ENCODE measurements at regions not wholly inside any gene's neighbourhood (a gene's known extent, or its start where the extent isn't known, plus 50 kb on each side); places are given as distances from the start of the nearest gene placed in this dataset.

- no peak overlapping the region for H4K8ac ChIP-seq (ENCODE audit: low read depth, low read length)
- no peak overlapping the region for H4K91ac ChIP-seq (ENCODE audit: low read depth, low read length)
- no CpG with 5 or more reads among the region's 7 CpGs for WGBS (ENCODE audit: extremely low coverage, insufficient coverage, insufficient read length)
- H3K27ac ChIP-seq (ENCODE audit: low read depth, low read length): no peak overlapping the region
- H3K36me3 ChIP-seq (ENCODE audit: control insufficient read depth in 1 of 2, insufficient read depth in 2 of 2, low read length in 2 of 2): no peaks in the 10 kb centered on the region
- no peak for DNase-seq
- no peak overlapping the region for H2AFZ ChIP-seq (ENCODE audit: insufficient read depth, low read length, poor library complexity)
- no peak overlapping the region for H3K18ac ChIP-seq (ENCODE audit: low read length)
- H3K4ac ChIP-seq (ENCODE audit: low read depth, low read length): no peak overlapping the region
- H4K12ac ChIP-seq (ENCODE audit: low read depth, low read length): no peak overlapping the region
- H3K14ac ChIP-seq (ENCODE audit: low read length): no peak overlapping the region
- no peak overlapping the region for H3K4me3 ChIP-seq (ENCODE audit: low read depth, low read length)
- H3K4me1 ChIP-seq (ENCODE audit: control insufficient read depth in 1 of 2, insufficient read depth in 2 of 2, low read length in 2 of 2): no peaks in the 10 kb centered on the region
- H2BK5ac ChIP-seq (ENCODE audit: low read depth, low read length, poor library complexity): no peak overlapping the region
- H3K27me3 ChIP-seq (ENCODE audit: insufficient read depth, low read length): no peaks in the 10 kb centered on the region
- H2AK5ac ChIP-seq (ENCODE audit: low read length): no peak overlapping the region
- no peak overlapping the region for H2BK12ac ChIP-seq (ENCODE audit: low read length)
- H3K23ac ChIP-seq (ENCODE audit: low read length): no peak overlapping the region
- H2BK120ac ChIP-seq (ENCODE audit: insufficient read depth, low read length, poor library complexity): no peak overlapping the region
- H3K79me2 ChIP-seq (ENCODE audit: control insufficient read depth, insufficient read depth, low read length, poor library complexity): no peaks in the 10 kb centered on the region
- peaks cover 5% of the 10 kb centered on the region for H3K9me3 ChIP-seq (ENCODE audit: insufficient read depth, low read depth, low read length)
- H3K4me2 ChIP-seq (ENCODE audit: low read length): no peak overlapping the region
- no peaks in the 10 kb centered on the region for H3K79me1 ChIP-seq (ENCODE audit: low read length)
- H3K9ac ChIP-seq (ENCODE audit: low read length): no peak overlapping the region
Measured at GRCh38 chr2:216994353-216994854, 134.5 kb upstream of the TNP1 start.

- Histone ChIP-seq H3K23ac (ENCODE audit: low read length) (no peak overlapping the region), H3K27me3 (ENCODE audit: insufficient read depth, low read length) (no peaks in the 10 kb centered on the region), H3K27ac (ENCODE audit: low read depth, low read length) (no peak overlapping the region), H3K9me3 (ENCODE audit: insufficient read depth, low read depth, low read length) (peaks cover 5% of the 10 kb centered on the region), H3K9ac (ENCODE audit: low read length) (no peak overlapping the region), H4K12ac (ENCODE audit: low read depth, low read length) (no peak overlapping the region), H2BK5ac (ENCODE audit: low read depth, low read length, poor library complexity) (no peak overlapping the region), H2AK5ac (ENCODE audit: low read length) (no peak overlapping the region), H3K4me1 (ENCODE audit: control insufficient read depth in 1 of 2, insufficient read depth in 2 of 2, low read length in 2 of 2) (no peaks in the 10 kb centered on the region), H3K4me3 (ENCODE audit: low read depth, low read length) (no peak overlapping the region), H4K8ac (ENCODE audit: low read depth, low read length) (no peak overlapping the region), H3K14ac (ENCODE audit: low read length) (no peak overlapping the region), H3K36me3 (ENCODE audit: control insufficient read depth in 1 of 2, insufficient read depth in 2 of 2, low read length in 2 of 2) (no peaks in the 10 kb centered on the region), H3K4me2 (ENCODE audit: low read length) (no peak overlapping the region), H2BK120ac (ENCODE audit: insufficient read depth, low read length, poor library complexity) (no peak overlapping the region), H4K91ac (ENCODE audit: low read depth, low read length) (no peak overlapping the region), H2AFZ (ENCODE audit: insufficient read depth, low read length, poor library complexity) (no peak overlapping the region), H3K79me2 (ENCODE audit: control insufficient read depth, insufficient read depth, low read length, poor library complexity) (no peaks in the 10 kb centered on the region), H2BK12ac (ENCODE audit: low read length) (no peak overlapping the region), H3K18ac (ENCODE audit: low read length) (no peak overlapping the region), H3K79me1 (ENCODE audit: low read length) (no peaks in the 10 kb centered on the region), H3K4ac (ENCODE audit: low read depth, low read length) (no peak overlapping the region)
- no peak for DNase-seq
- WGBS (ENCODE audit: extremely low coverage, insufficient coverage, insufficient read length): no CpG with 5 or more reads among the region's 3 CpGs
Measured at GRCh38 chr2:216992056-216992675, 132.3 kb upstream of the TNP1 start.

DNA sequence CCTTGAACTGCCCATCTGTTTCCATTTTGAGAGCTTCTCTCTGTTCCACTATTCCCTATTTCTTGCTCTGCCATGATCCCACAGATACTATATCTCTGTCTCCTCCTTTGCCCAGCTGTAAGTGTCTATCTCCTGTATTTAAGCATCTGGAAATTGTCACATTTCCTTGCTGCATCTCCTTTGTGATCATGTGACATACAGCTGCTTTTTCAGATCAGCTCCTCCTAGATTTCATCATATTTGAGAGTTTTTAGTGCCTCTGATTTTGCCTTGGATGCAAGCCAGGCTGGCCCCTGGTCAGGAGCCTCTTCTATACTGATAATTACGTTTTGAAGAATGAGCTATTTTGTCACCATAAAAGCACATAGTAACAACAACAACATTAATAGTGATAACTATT lies 131.7 kb upstream of the TNP1 start:
- no CpG with 5 or more reads among the region's 1 CpG for WGBS (ENCODE audit: extremely low coverage, insufficient coverage, insufficient read length)
- H3K79me1 ChIP-seq (ENCODE audit: low read length): no peaks in the 10 kb centered on the region
- no peak overlapping the region for H3K4me3 ChIP-seq (ENCODE audit: low read depth, low read length)
- H4K12ac ChIP-seq (ENCODE audit: low read depth, low read length): no peak overlapping the region
- no peak overlapping the region for H3K18ac ChIP-seq (ENCODE audit: low read length)
- H3K23ac ChIP-seq (ENCODE audit: low read length): no peak overlapping the region
- H3K27me3 ChIP-seq (ENCODE audit: insufficient read depth, low read length): no peaks in the 10 kb centered on the region
- no peak overlapping the region for H3K27ac ChIP-seq (ENCODE audit: low read depth, low read length)
- H4K8ac ChIP-seq (ENCODE audit: low read depth, low read length): no peak overlapping the region
- H3K4ac ChIP-seq (ENCODE audit: low read depth, low read length): no peak overlapping the region
- H4K91ac ChIP-seq (ENCODE audit: low read depth, low read length): no peak overlapping the region
- H2BK120ac ChIP-seq (ENCODE audit: insufficient read depth, low read length, poor library complexity): no peak overlapping the region
- no peaks in the 10 kb centered on the region for H3K36me3 ChIP-seq (ENCODE audit: control insufficient read depth in 1 of 2, insufficient read depth in 2 of 2, low read length in 2 of 2)
- no peak overlapping the region for H3K4me2 ChIP-seq (ENCODE audit: low read length)
- H2BK5ac ChIP-seq (ENCODE audit: low read depth, low read length, poor library complexity): no peak overlapping the region
- H3K79me2 ChIP-seq (ENCODE audit: control insufficient read depth, insufficient read depth, low read length, poor library complexity): no peaks in the 10 kb centered on the region
- no peak overlapping the region for H2AFZ ChIP-seq (ENCODE audit: insufficient read depth, low read length, poor library complexity)
- H3K9ac ChIP-seq (ENCODE audit: low read length): no peak overlapping the region
- H2AK5ac ChIP-seq (ENCODE audit: low read length): no peak overlapping the region
- DNase-seq: no peak
- peaks cover 5% of the 10 kb centered on the region for H3K9me3 ChIP-seq (ENCODE audit: insufficient read depth, low read depth, low read length)
- H3K4me1 ChIP-seq (ENCODE audit: control insufficient read depth in 1 of 2, insufficient read depth in 2 of 2, low read length in 2 of 2): no peaks in the 10 kb centered on the region
- H3K14ac ChIP-seq (ENCODE audit: low read length): no peak overlapping the region
- no peak overlapping the region for H2BK12ac ChIP-seq (ENCODE audit: low read length)

DNA sequence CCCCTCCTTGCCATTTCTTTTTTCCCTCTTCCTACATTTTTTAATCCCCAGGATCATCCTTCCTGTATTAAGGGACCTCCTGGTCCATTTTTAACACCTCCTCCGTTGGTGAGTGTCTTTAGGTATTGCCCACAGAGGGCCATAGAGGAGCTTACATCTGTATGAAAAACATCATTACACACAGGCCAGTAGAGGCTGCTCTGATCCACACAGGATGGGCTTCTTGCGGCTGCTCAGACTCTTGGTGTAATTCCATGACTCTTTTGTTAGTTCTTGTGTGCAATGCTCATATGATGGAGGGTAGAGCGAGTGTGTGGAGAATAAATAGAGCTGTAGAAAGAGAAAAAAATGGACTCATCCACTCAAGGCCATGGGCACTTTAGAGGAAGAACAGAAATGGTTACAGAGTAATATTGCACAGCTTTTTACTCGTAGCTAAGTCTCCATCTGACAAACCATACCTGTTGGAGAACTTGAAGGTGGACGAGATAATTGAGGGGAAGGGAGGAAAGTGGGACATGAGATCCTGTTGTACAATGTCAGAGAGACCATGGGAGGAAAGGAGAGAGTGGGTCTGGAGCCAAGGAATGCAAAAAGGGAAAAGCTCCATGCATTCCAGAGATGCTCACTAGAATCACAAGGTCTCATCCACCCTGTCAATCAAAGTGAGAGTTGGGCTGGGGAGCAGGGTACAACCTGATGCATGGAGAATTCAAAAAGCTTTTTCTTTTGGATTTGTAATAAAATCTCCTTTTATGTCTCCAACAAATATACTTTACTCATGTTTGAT lies 129.7 kb upstream of the TNP1 start:
- H2BK12ac ChIP-seq (ENCODE audit: low read length): no peak overlapping the region
- H2AFZ ChIP-seq (ENCODE audit: insufficient read depth, low read length, poor library complexity): no peak overlapping the region
- H3K36me3 ChIP-seq (ENCODE audit: control insufficient read depth in 1 of 2, insufficient read depth in 2 of 2, low read length in 2 of 2): no peaks in the 10 kb centered on the region
- peaks cover 5% of the 10 kb centered on the region for H3K9me3 ChIP-seq (ENCODE audit: insufficient read depth, low read depth, low read length)
- no peak overlapping the region for H4K91ac ChIP-seq (ENCODE audit: low read depth, low read length)
- WGBS (ENCODE audit: extremely low coverage, insufficient coverage, insufficient read length): no CpG with 5 or more reads among the region's 5 CpGs
- H3K4me3 ChIP-seq (ENCODE audit: low read depth, low read length): no peak overlapping the region
- H3K4ac ChIP-seq (ENCODE audit: low read depth, low read length): no peak overlapping the region
- H2AK5ac ChIP-seq (ENCODE audit: low read length): no peak overlapping the region
- no peak overlapping the region for H2BK120ac ChIP-seq (ENCODE audit: insufficient read depth, low read length, poor library complexity)
- no peaks in the 10 kb centered on the region for H3K79me2 ChIP-seq (ENCODE audit: control insufficient read depth, insufficient read depth, low read length, poor library complexity)
- H2BK5ac ChIP-seq (ENCODE audit: low read depth, low read length, poor library complexity): no peak overlapping the region
- H3K9ac ChIP-seq (ENCODE audit: low read length): no peak overlapping the region
- H3K27ac ChIP-seq (ENCODE audit: low read depth, low read length): no peak overlapping the region
- no peak overlapping the region for H4K12ac ChIP-seq (ENCODE audit: low read depth, low read length)
- H3K4me1 ChIP-seq (ENCODE audit: control insufficient read depth in 1 of 2, insufficient read depth in 2 of 2, low read length in 2 of 2): peaks cover 0 to 2% of the 10 kb centered on the region in 2 experiments
- no peak overlapping the region for H3K23ac ChIP-seq (ENCODE audit: low read length)
- no peak overlapping the region for H4K8ac ChIP-seq (ENCODE audit: low read depth, low read length)
- no peak overlapping the region for H3K4me2 ChIP-seq (ENCODE audit: low read length)
- H3K27me3 ChIP-seq (ENCODE audit: insufficient read depth, low read length): no peaks in the 10 kb centered on the region
- no peak overlapping the region for H3K18ac ChIP-seq (ENCODE audit: low read length)
- DNase-seq: no peak
- H3K14ac ChIP-seq (ENCODE audit: low read length): no peak overlapping the region
- no peaks in the 10 kb centered on the region for H3K79me1 ChIP-seq (ENCODE audit: low read length)
